ENCODE measurements at regions not wholly inside any gene's neighbourhood (a gene's known extent, or its start where the extent isn't known, plus 50 kb on each side); places are given as distances from the start of the nearest gene placed in this dataset.

DNA sequence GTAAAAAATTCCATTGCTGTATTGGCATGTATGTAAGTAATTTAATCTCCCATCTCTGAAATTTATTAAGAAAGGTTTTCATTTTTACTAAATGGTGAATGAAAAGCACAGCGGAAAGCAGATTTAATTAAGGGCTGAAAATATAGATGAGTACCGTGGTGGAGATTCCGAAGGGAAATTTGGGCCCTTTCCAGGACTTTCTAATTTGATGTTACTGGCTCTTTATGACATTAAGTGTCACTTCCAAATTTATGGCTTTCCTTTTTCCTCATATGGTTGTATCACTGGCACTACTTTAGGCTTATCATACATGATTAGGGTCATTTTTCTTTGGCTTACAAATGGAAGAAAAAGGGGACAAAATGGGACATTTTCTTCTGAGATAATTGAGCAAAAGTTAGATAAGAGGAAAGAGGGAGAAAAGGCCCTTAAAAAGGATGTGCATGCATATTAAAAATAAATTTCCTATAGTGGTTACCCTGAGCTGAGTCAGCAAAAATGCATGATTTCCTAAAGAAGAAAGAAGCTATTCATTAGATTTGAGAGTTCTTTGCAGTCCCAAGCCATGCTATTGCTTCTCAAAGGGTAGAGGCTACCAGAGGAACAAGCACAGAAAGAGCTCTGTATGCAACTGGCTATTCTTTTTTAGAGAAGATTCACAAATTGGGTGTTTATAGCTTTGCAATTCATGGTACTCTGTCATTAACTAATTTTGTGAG lies 74.9 kb upstream of the CNIH3 start:
- no peak for TF ChIP-seq POLR2A (IDR thresholded peaks at IDR 0.05)
- TF ChIP-seq, protein P1, sequence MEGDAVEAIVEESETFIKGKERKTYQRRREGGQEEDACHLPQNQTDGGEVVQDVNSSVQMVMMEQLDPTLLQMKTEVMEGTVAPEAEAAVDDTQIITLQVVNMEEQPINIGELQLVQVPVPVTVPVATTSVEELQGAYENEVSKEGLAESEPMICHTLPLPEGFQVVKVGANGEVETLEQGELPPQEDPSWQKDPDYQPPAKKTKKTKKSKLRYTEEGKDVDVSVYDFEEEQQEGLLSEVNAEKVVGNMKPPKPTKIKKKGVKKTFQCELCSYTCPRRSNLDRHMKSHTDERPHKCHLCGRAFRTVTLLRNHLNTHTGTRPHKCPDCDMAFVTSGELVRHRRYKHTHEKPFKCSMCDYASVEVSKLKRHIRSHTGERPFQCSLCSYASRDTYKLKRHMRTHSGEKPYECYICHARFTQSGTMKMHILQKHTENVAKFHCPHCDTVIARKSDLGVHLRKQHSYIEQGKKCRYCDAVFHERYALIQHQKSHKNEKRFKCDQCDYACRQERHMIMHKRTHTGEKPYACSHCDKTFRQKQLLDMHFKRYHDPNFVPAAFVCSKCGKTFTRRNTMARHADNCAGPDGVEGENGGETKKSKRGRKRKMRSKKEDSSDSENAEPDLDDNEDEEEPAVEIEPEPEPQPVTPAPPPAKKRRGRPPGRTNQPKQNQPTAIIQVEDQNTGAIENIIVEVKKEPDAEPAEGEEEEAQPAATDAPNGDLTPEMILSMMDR (IDR thresholded peaks at IDR 0.05): no peak
